ENCODE measurements at regions not wholly inside any gene's neighbourhood (a gene's known extent, or its start where the extent isn't known, plus 50 kb on each side); places are given as distances from the start of the nearest gene placed in this dataset.

DNA sequence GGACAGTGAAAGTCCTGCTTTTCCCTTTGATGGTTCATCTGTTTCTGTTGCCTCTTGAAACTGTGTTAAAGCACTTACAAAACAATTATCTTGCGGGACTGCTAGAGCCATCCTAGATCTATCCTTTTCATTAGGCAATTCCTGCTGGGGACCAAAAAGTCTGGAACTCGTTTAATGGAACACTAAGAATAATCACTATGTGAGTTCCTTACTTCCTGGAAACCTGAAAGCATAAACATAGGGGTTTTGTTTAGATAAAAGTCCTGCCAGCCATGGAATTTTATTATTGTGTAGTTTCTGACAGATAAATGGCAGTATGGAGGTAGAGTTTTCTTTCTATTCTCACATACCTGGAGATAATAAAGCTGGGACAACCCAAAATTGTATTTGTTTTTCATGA lies 1133.3 kb downstream of the SORCS3 start:
- TF ChIP-seq CTCF (IDR thresholded peaks at IDR 0.05) (no peak), POLR2A (IDR thresholded peaks at IDR 0.05) (no peak)

Measured in uterus (tissue), 2 donors.